Activated effector memory CD4-positive, alpha-beta T cell treated with Interleukin-2 at 50 U/mL for 16 hours (primary cell): ENCODE measurements at regions not wholly inside any gene's neighbourhood (a gene's known extent, or its start where the extent isn't known, plus 50 kb on each side); places are given as distances from the start of the nearest gene placed in this dataset.
"Not testable (repeated sequence)": the region's sequence is repeated elsewhere in the genome, so short reads cannot be mapped to it uniquely, and the experiment has no call there.

Source experiments
- DNase-seq: peaks from one replicate; pipeline ENCODE4 v3.0.0-alpha.2; 2020

- DNase-seq, result no peak
Measured at GRCh38 chr17:83204230-83204725, 124.9 kb downstream of the METRNL start.

GRCh38 chr17:83204736-83205386, 125.5 kb downstream of the METRNL start:
- not testable (repeated sequence) for DNase-seq

GRCh38 chr17:83205387-83206035, 126.1 kb downstream of the METRNL start:
- DNase-seq, result peak; percentile 42

GRCh38 chr17:83206036-83206394, 126.6 kb downstream of the METRNL start:
- not testable (repeated sequence) for DNase-seq

- not testable (repeated sequence) for DNase-seq
Measured at GRCh38 chr17:83206819-83207588, 127.6 kb downstream of the METRNL start.

GRCh38 chr17:83247001-83247400, 167.6 kb downstream of the METRNL start:
- DNase-seq, result not testable (repeated sequence)
